GM12878 (cell line): ENCODE measurements at regions not wholly inside any gene's neighbourhood (a gene's known extent, or its start where the extent isn't known, plus 50 kb on each side); places are given as distances from the start of the nearest gene placed in this dataset.
A peak's percentile ranks its signal among the peaks of the same experiment; 100 is the strongest.

Experiments
- ATAC-seq: fragments of 200-7000 bp; cut with Tn5 transposase; 3 replicates; pipeline ENCODE4 v1.9.1; 2020; ENCODE audit warnings: mild to moderate bottlenecking, moderate library complexity
- BruUV-seq: library from RNA; stranded (reverse); fragments of 400-500 nt; replicated peaks from 2 replicates; lab custom pipeline; 2021; lab: Mats Ljungman, UMichigan
- CTCF ChIA-PET: fragments of 300-600 bp; sonication (Branson Sonifier 250); formaldehyde crosslinking; extraction: SDS; loops from one replicate; lab custom pipeline; 2021; ENCODE audit warnings: inconsistent platforms; lab: Yijun Ruan, JAX
- POLR2A ChIA-PET: fragments of 350-600 bp; formaldehyde crosslinking; extraction: SDS; loops from one replicate; lab custom pipeline; 2021; ENCODE audit warnings: inconsistent platforms; lab: Charles Lee
- RAD21 ChIA-PET: fragments of 300-600 bp; sonication (Branson Sonifier 250); formaldehyde crosslinking; loops from one replicate; lab custom pipeline; 2023; ENCODE audit warnings: antibody characterized with exemption; ENCODE audit not compliant: unreplicated experiment; lab: Charles Lee
- SMC1A ChIA-PET: fragments of 300-600 bp; sonication (Branson Sonifier 250); formaldehyde crosslinking; loops from one replicate; lab custom pipeline; 2023; ENCODE audit not compliant: unreplicated experiment, uncharacterized antibody; lab: Charles Lee
- DNase-seq: peaks from one replicate; pipeline ENCODE4 v3.0.0-alpha.2; 2011; ENCODE audit warnings: low read depth, low spot score
- FAIRE-seq: peaks from 3 replicates; lab custom pipeline; 2011; peaks lifted over from hg19 to GRCh38; lab: Jason Lieb, UNC
- H2AFZ ChIP-seq: 2 replicates; pipeline ENCODE4 v1.6.0; 2011; ENCODE audit warnings: low read depth, low read length, control low read depth; ENCODE audit not compliant: control insufficient read depth
- H3K27ac ChIP-seq: 2 replicates; pipeline ENCODE4 v1.5.1; 2011; ENCODE audit warnings: control low read depth; ENCODE audit not compliant: control insufficient read depth, insufficient read depth
- H3K27me3 ChIP-seq, 2 experiments: replicated peaks in 1 of 2; 2 replicates each; pipeline versions ENCODE4 v1.6.0 to v1.6.1; 2011; ENCODE audit warnings: low read length in 1 of 2; ENCODE audit not compliant: control insufficient read depth in 2 of 2, insufficient read depth in 2 of 2
- H3K36me3 ChIP-seq, 2 experiments: 2 replicates each; pipeline ENCODE4 v1.5.1; 2011; ENCODE audit warnings: low read length in 1 of 2; ENCODE audit not compliant: control insufficient read depth in 2 of 2, insufficient read depth in 2 of 2
- H3K4me1 ChIP-seq: 2 replicates; pipeline ENCODE4 v1.6.1; 2011; ENCODE audit warnings: mild to moderate bottlenecking, low read length, moderate library complexity, mixed read lengths; ENCODE audit not compliant: control insufficient read depth, insufficient read depth
- H3K4me2 ChIP-seq: 2 replicates; pipeline ENCODE4 v1.6.0; 2011; ENCODE audit warnings: control low read depth; ENCODE audit not compliant: control insufficient read depth, insufficient read depth
- H3K4me3 ChIP-seq: fragments of 200-600 bp; sonication (generic); 2 replicates; pipeline ENCODE4 v1.5.1; 2016
- H3K79me2 ChIP-seq: 2 replicates; pipeline ENCODE4 v1.6.0; 2011; ENCODE audit warnings: low read length; ENCODE audit not compliant: control insufficient read depth, insufficient read depth
- H3K9ac ChIP-seq: 2 replicates; pipeline ENCODE4 v1.8.0; 2011; ENCODE audit warnings: low read length, control low read depth, mixed read lengths; ENCODE audit not compliant: control insufficient read depth, insufficient read depth
- H3K9me3 ChIP-seq: replicated peaks from 3 replicates; pipeline ENCODE4 v1.5.1; 2011; ENCODE audit warnings: mild to moderate bottlenecking, low read length; ENCODE audit not compliant: control insufficient read depth, insufficient read depth
- H4K20me1 ChIP-seq: 2 replicates; pipeline ENCODE4 v1.6.0; 2011; ENCODE audit not compliant: control insufficient read depth, insufficient read depth
- BMI1 ChIP-seq: fragments of 450-650 bp; IDR thresholded peaks from 2 replicates; pipeline ENCODE4 v1.6.1; 2016; ENCODE audit warnings: mild to moderate bottlenecking, moderate library complexity, borderline replicate concordance
- CHD1 ChIP-seq: IDR thresholded peaks from 2 replicates; pipeline ENCODE4 v1.6.1; 2012; ENCODE audit warnings: low read depth, low read length, improper control_type of control experiment
- CTCF ChIP-seq, 3 experiments: IDR thresholded peaks in 2 of 3; conservative IDR thresholded peaks in 1 of 3; 2 replicates each; pipeline ENCODE4 v1.5.1; 2011; ENCODE audit warnings: low read depth in 3 of 3, low read length in 3 of 3, mild to moderate bottlenecking in 3 of 3, control low read depth in 2 of 3, moderate library complexity in 2 of 3, inconsistent platforms in 1 of 3, mixed read lengths in 1 of 3; ENCODE audit not compliant: control insufficient read depth in 2 of 3, insufficient read depth in 1 of 3; ENCODE audit errors: extremely low read depth in 1 of 3
- EED ChIP-seq: sonication (generic); IDR thresholded peaks from 2 replicates; pipeline ENCODE4 v1.6.1; 2016; ENCODE audit warnings: antibody characterized with exemption, low read depth
- ETV6 ChIP-seq, 2 experiments: fragments of 450-650 bp in 1 of 2; IDR thresholded peaks in 1 of 2; conservative IDR thresholded peaks in 1 of 2; 2 replicates each; pipeline ENCODE4 v1.6.1; 2014; ENCODE audit warnings: antibody characterized with exemption in 1 of 2, borderline replicate concordance in 1 of 2, low read depth in 1 of 2, mild to moderate bottlenecking in 1 of 2, moderate library complexity in 1 of 2
- GATAD2B ChIP-seq: fragments of 450-650 bp; conservative IDR thresholded peaks from 2 replicates; pipeline ENCODE4 v1.6.1; 2017; ENCODE audit warnings: low read depth, mild to moderate bottlenecking, moderate library complexity
- KAT2A ChIP-seq: conservative IDR thresholded peaks from 2 replicates; pipeline ENCODE4 v1.6.1; 2011; ENCODE audit warnings: low read depth, low read length; ENCODE audit not compliant: control insufficient read depth
- POU2F2 ChIP-seq: IDR thresholded peaks from 3 replicates; pipeline ENCODE4 v1.6.1; 2011; ENCODE audit warnings: low read depth, mild to moderate bottlenecking, low read length, borderline replicate concordance
- RAD21 ChIP-seq: IDR thresholded peaks from 2 replicates; pipeline ENCODE4 v1.6.1; 2011; ENCODE audit warnings: mild to moderate bottlenecking, low read depth, low read length, moderate library complexity; ENCODE audit not compliant: insufficient read depth
- RCOR1 ChIP-seq: conservative IDR thresholded peaks from 2 replicates; pipeline ENCODE4 v1.6.1; 2012; ENCODE audit warnings: low read depth, low read length, improper control_type of control experiment
- SMC3 ChIP-seq: IDR thresholded peaks from 2 replicates; pipeline ENCODE4 v1.6.1; 2011; ENCODE audit warnings: low read length, improper control_type of control experiment, borderline replicate concordance
- YBX1 ChIP-seq: fragments of 450-650 bp; IDR thresholded peaks from 2 replicates; pipeline ENCODE4 v1.6.1; 2016; ENCODE audit warnings: antibody characterized with exemption
- ZBTB33 ChIP-seq: fragments of 450-650 bp; IDR thresholded peaks from 2 replicates; pipeline ENCODE4 v1.6.1; 2017; ENCODE audit warnings: mild to moderate bottlenecking
- WGBS: methylation state at CpG from one replicate; pipeline ENCODE4 v1.1.6; 2016; ENCODE audit warnings: low lambda C conversion rate; ENCODE audit not compliant: insufficient replicate concordance, insufficient coverage; ENCODE audit errors: missing lambda C conversion rate; 5-methylcytosine and 5-hydroxymethylcytosine counted together
- in situ Hi-C: fragments of 300-500 bp; cut with MboI; formaldehyde crosslinking; loops from 9 replicates; pipeline ENCODE4 v1.14.3; 2018; ENCODE audit warnings: mixed read lengths
- intact Hi-C: fragments of 100-400 bp; cut with micrococcal nuclease; formaldehyde crosslinking; loops from one replicate; pipeline ENCODE4 v1.14.2; 2022; ENCODE audit not compliant: unreplicated experiment
- TF ChIP-seq, protein P1 (sequence below): IDR thresholded peaks from 2 replicates; pipeline ENCODE4 v1.6.1; 2012; ENCODE audit warnings: low read depth, low read length, improper control_type of control experiment
- TF ChIP-seq, protein P2 (sequence below): IDR thresholded peaks from 2 replicates; pipeline ENCODE4 v1.6.1; 2012; ENCODE audit warnings: low read depth, low read length, improper control_type of control experiment
- TF ChIP-seq, protein P3 (sequence below): IDR thresholded peaks from 2 replicates; pipeline ENCODE4 v1.6.1; 2011; ENCODE audit warnings: low read depth, low read length, improper control_type of control experiment, borderline replicate concordance

DNA sequence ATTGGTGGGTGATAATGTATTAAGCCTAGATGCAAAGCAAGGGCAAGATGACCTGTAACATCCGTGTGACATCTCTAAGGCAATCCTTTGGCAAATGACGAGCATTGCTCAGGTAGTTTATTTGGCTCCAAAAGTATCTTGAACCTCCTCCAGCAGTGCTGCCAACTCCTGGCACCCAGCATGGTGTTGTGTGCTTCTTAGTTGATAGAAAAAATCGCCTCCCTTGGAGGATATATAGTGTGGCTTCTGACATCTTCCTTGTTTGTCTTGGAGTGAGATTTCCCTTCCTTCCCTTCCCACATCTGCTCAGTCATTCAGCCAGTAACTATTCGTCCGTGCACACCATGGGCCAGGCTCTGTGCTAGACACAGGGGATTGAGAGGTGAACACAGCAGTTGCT, 121.8 kb downstream of the TOMM20 start (continued):
- no peak for TF ChIP-seq EED

- Histone ChIP-seq H2AFZ (no peak overlapping the region), H3K27me3 (no peaks in the 10 kb centered on the region), H3K9ac (no peak overlapping the region), H4K20me1 (no peaks in the 10 kb centered on the region), H3K4me1 (peaks cover 80% of the 10 kb centered on the region), H3K4me3 (no peak overlapping the region), H3K27ac (peak overlapping the region; percentile 79), H3K79me2 (no peaks in the 10 kb centered on the region), H3K9me3 (no peaks in the 10 kb centered on the region; the same call in 1 of the 3 replicates), H3K4me2 (peak overlapping the region; percentile 45), H3K36me3 (no peaks in the 10 kb centered on the region)
- peak; percentile 44 for ATAC-seq
- ChIA-PET POLR2A (interaction anchor here (0.5 to 7.8 kb wide), 5 partner anchors 16 to 89 kb away, joined by 4 to 111 read pairs (median 6); no protein-coding TSS in a partner anchor), CTCF (interaction anchor here (0.8 to 1.4 kb wide), 4 partner anchors 17 to 77 kb away, joined by 3 read pairs; no protein-coding TSS in a partner anchor), SMC1A (interaction anchor here (0.7 to 12.9 kb wide), 9 partner anchors 10 to 164 kb away, joined by 3 to 229 read pairs (median 6); no protein-coding TSS in a partner anchor), RAD21 (interaction anchor here (0.9 to 11.3 kb wide), 6 partner anchors 18 to 164 kb away, joined by 3 to 257 read pairs (median 4); no protein-coding TSS in a partner anchor)
- intact Hi-C loops: no loop called here
- peak; percentile 74 for DNase-seq
- no TSS peak for BruUV-seq
- no peak for FAIRE-seq
- WGBS: 5% methylated on average over 1 of the region's 1 CpG
- in situ Hi-C loops: no loop called here
- no peak for TF ChIP-seq KAT2A
- no peak for TF ChIP-seq ZBTB33
- no peak for TF ChIP-seq RAD21
- TF ChIP-seq BMI1: no peak
- no peak for TF ChIP-seq YBX1
- no peak for TF ChIP-seq ETV6 (conservative IDR thresholded peaks at IDR 0.05 in 1 of 2, IDR thresholded peaks at IDR 0.05 in 1 of 2; ENCODE audit: borderline replicate concordance in 1 of 2, low read depth in 1 of 2)
- TF ChIP-seq, protein P1, sequence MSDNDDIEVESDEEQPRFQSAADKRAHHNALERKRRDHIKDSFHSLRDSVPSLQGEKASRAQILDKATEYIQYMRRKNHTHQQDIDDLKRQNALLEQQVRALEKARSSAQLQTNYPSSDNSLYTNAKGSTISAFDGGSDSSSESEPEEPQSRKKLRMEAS: no peak
- TF ChIP-seq RCOR1: no peak
- TF ChIP-seq, protein P2, sequence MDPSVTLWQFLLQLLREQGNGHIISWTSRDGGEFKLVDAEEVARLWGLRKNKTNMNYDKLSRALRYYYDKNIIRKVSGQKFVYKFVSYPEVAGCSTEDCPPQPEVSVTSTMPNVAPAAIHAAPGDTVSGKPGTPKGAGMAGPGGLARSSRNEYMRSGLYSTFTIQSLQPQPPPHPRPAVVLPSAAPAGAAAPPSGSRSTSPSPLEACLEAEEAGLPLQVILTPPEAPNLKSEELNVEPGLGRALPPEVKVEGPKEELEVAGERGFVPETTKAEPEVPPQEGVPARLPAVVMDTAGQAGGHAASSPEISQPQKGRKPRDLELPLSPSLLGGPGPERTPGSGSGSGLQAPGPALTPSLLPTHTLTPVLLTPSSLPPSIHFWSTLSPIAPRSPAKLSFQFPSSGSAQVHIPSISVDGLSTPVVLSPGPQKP: no peak
- no peak for TF ChIP-seq CHD1
- TF ChIP-seq POU2F2: peak; percentile 73; the same call in 1 of the 3 replicates
- no peak for TF ChIP-seq CTCF (IDR thresholded peaks at IDR 0.05 in 2 of 3, conservative IDR thresholded peaks at IDR 0.05 in 1 of 3; ENCODE audit: control insufficient read depth in 2 of 3, extremely low read depth in 1 of 3, insufficient read depth in 1 of 3, low read depth in 3 of 3, low read length in 3 of 3)
- TF ChIP-seq, protein P3, sequence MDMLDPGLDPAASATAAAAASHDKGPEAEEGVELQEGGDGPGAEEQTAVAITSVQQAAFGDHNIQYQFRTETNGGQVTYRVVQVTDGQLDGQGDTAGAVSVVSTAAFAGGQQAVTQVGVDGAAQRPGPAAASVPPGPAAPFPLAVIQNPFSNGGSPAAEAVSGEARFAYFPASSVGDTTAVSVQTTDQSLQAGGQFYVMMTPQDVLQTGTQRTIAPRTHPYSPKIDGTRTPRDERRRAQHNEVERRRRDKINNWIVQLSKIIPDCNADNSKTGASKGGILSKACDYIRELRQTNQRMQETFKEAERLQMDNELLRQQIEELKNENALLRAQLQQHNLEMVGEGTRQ: no peak
- no peak for TF ChIP-seq GATAD2B
- TF ChIP-seq SMC3: no peak
These were observed 122.4 kb downstream of the TOMM20 start for GRCh38 chr1:235006132-235006721.
